BJ (cell line): ENCODE measurements at regions not wholly inside any gene's neighbourhood (a gene's known extent, or its start where the extent isn't known, plus 50 kb on each side); places are given as distances from the start of the nearest gene placed in this dataset.

Experiments used
- CTCF ChIA-PET: fragments of 350-600 bp; formaldehyde crosslinking; extraction: SDS; loops from one replicate; lab custom pipeline; 2021; ENCODE audit warnings: antibody characterized with exemption, inconsistent platforms; lab: Yijun Ruan, JAX
- POLR2A ChIA-PET: fragments of 300-600 bp; sonication (Branson Sonifier 250); formaldehyde crosslinking; extraction: SDS; loops from one replicate; lab custom pipeline; 2021; ENCODE audit warnings: antibody characterized with exemption; lab: Charles Lee
- DNase-seq: peaks from one replicate; pipeline ENCODE4 v3.0.0-alpha.2; 2011; ENCODE audit warnings: low read depth
- H3K27me3 ChIP-seq: 2 replicates; pipeline ENCODE4 v1.6.0; 2011; ENCODE audit warnings: low read length; ENCODE audit not compliant: control insufficient read depth, insufficient read depth
- H3K36me3 ChIP-seq: 2 replicates; pipeline ENCODE4 v1.5.1; 2011; ENCODE audit warnings: low read length; ENCODE audit not compliant: control insufficient read depth, insufficient read depth
- H3K4me3 ChIP-seq: 2 replicates; pipeline ENCODE4 v1.5.1; 2011; ENCODE audit warnings: low read depth, mild to moderate bottlenecking, control low read depth, low read length
- TF ChIP-seq, protein P1 (sequence below): IDR thresholded peaks from 2 replicates; pipeline ENCODE4 v1.5.1; 2011; ENCODE audit warnings: low read depth, mild to moderate bottlenecking, control low read depth, inconsistent platforms, low read length, moderate library complexity; ENCODE audit not compliant: insufficient read depth

DNA sequence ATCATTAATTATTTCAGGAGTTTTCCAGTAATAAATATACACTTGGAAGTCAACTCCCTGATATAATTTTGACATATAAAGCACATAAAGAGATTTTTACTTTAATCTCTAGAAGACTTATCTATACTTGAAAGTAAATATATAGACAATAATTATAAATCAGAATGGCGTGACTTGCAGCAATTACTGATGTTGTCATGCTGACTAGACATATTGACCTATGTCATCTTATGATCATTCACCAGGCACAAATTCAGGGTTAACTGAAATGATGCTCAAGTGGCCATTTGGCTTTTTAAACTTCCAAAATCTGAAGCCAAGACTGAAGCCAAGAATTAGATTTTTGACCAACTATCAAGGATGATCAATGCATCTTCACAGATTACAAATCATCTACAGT is 192.2 kb downstream of the MCHR2 start:
- Histone ChIP-seq H3K4me3 (no peak overlapping the region), H3K36me3 (no peaks in the 10 kb centered on the region), H3K27me3 (peaks cover 1% of the 10 kb centered on the region; the same call in 1 of the 2 replicates)
- TF ChIP-seq, protein P1, sequence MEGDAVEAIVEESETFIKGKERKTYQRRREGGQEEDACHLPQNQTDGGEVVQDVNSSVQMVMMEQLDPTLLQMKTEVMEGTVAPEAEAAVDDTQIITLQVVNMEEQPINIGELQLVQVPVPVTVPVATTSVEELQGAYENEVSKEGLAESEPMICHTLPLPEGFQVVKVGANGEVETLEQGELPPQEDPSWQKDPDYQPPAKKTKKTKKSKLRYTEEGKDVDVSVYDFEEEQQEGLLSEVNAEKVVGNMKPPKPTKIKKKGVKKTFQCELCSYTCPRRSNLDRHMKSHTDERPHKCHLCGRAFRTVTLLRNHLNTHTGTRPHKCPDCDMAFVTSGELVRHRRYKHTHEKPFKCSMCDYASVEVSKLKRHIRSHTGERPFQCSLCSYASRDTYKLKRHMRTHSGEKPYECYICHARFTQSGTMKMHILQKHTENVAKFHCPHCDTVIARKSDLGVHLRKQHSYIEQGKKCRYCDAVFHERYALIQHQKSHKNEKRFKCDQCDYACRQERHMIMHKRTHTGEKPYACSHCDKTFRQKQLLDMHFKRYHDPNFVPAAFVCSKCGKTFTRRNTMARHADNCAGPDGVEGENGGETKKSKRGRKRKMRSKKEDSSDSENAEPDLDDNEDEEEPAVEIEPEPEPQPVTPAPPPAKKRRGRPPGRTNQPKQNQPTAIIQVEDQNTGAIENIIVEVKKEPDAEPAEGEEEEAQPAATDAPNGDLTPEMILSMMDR = no peak
- POLR2A ChIA-PET = no interaction called here
- DNase-seq = no peak
- CTCF ChIA-PET = interaction anchor here (0.6 kb wide), 1 partner anchor 1419 kb away, joined by 3 read pairs; no protein-coding TSS in a partner anchor

DNA sequence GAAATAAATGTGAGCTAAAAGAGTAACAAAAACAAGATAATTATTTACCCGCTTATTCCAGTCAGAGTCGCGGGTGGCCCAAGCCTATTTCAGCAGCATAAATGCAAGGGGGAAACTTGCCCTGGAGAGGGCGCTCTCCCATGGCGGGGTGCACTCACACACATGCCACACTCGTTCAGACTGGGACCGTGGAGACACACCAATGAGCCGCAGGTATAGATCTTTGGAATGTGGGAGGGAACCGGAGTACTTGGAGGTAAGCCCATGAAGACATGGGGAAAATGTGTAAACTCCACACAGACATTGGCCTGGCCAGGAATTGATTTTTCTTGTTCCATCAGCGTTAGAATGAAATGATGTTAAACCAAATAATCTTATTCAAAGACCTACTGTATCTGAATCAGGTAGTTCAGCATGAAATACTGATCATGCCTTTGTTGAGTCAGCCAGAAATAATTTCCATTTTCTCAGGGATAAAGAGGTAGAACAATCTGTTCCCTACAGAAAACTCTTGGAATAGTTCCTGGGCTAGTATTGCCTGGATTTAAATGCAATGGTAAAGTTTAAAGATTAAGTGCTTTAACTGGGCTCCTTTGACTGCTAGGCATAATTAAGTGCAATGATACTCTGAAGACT is 191.5 kb downstream of the MCHR2 start:
- DNase-seq = no peak
- Histone ChIP-seq H3K36me3 (no peaks in the 10 kb centered on the region), H3K27me3 (peaks cover 1% of the 10 kb centered on the region; the same call in 1 of the 2 replicates), H3K4me3 (no peak overlapping the region)
- ChIA-PET CTCF (interaction anchor here (0.6 kb wide), 1 partner anchor 1420 kb away, joined by 3 read pairs; no protein-coding TSS in a partner anchor), POLR2A (no interaction called here)
- TF ChIP-seq, protein P1 = no peak

DNA sequence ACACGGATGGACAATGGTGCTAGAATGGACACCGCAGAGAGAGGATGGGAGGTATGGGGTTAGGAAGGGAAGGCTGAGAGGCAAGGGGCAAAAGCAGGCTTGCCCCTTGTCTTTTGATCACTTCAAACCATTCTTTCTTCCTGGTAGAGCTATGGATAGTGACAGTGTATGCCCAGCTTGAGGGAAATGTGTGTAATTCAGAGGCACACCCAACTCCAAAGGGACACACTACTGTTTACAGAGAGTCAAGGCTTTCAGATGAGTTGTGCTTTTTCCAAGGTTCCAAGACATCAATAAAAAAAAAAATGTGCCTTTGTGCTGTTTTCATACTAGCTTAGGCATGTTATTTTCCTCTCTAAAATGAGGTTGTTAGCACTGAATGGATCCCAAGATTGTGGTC is 185.0 kb downstream of the MCHR2 start:
- DNase-seq = no peak
- TF ChIP-seq, protein P1 = no peak
- ChIA-PET CTCF (interaction anchor here (0.9 to 1.2 kb wide), 2 partner anchors 14 to 220 kb away, joined by 3 to 4 read pairs; no protein-coding TSS in a partner anchor), POLR2A (no interaction called here)
- H3K36me3 ChIP-seq = no peaks in the 10 kb centered on the region
- H3K27me3 ChIP-seq = peaks cover 1% of the 10 kb centered on the region; the same call in 1 of the 2 replicates
- no peak overlapping the region for H3K4me3 ChIP-seq

DNA sequence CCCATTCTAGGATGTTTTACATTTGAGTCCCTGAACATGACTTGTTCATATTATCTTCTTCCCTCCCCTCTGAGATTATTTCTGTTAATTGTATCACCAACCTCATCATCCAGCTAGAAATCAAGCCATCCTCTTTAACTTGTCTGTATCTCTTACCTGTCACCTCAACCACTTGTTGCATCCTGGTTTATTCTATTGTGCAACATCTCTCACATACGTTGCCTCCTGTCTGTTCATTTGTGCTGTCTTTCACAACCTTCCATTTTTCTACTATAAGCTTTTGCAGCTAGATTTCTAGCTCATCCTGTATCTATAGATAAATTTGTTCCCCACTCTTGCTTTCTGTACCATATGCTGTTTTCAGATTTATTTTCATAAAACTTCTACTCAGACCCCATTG is 183.7 kb downstream of the MCHR2 start:
- ChIA-PET CTCF (interaction anchor here (1.1 kb wide), 1 partner anchor 12 kb away, joined by 4 read pairs; no protein-coding TSS in a partner anchor), POLR2A (no interaction called here)
- no peaks in the 10 kb centered on the region for H3K36me3 ChIP-seq
- H3K4me3 ChIP-seq = no peak overlapping the region
- TF ChIP-seq, protein P1 = no peak
- no peak for DNase-seq
- H3K27me3 ChIP-seq = peaks cover 1% of the 10 kb centered on the region; the same call in 1 of the 2 replicates

DNA sequence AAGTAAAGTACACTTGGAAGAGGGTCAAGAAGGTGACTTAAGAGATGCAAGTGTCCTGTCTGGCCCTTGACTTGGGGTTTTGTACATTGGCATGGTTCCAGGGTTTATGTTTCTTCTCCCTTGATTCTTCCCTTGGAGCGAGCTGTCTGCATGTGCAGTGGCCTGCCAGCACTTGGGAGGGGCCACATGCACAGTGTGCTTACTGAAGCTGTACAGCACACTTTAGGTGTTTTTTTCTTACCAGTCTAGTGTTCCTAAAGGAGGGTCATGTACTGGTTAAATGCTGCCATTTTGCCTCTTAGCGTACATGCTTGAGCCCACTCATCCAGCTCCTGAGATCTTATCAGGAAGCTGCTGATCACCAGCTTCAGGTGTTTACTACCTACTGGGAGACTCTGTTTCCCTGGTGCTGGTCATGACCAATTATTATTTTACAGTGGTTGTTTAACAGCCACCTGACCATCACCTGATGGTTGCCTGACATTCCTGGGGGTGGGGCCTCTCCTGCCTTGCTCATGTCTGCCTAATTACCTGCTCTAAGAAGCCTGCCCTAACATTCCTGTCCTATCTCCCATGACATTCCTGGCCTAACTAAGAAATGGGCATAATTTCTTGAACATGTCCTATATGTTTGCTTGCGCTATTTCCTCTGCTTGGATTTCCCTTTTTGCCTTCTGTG is 182.9 kb downstream of the MCHR2 start:
- no peaks in the 10 kb centered on the region; the same call in 1 of the 2 replicates for H3K27me3 ChIP-seq
- TF ChIP-seq, protein P1 = no peak
- ChIA-PET POLR2A (no interaction called here), CTCF (interaction anchor here (0.7 to 1.1 kb wide), 2 partner anchors 12 to 28 kb away, joined by 3 to 4 read pairs; no protein-coding TSS in a partner anchor)
- no peaks in the 10 kb centered on the region for H3K36me3 ChIP-seq
- DNase-seq = no peak
- no peak overlapping the region for H3K4me3 ChIP-seq
